GM12878 (cell line): ENCODE measurements at regions not wholly inside any gene's neighbourhood (a gene's known extent, or its start where the extent isn't known, plus 50 kb on each side); places are given as distances from the start of the nearest gene placed in this dataset.

Experiments
- CHD4 ChIP-seq: fragments of 200-600 bp; sonication (generic); IDR thresholded peaks from 2 replicates; pipeline ENCODE4 v1.6.1; 2016; ENCODE audit warnings: mild to moderate bottlenecking
- CREB1 ChIP-seq: IDR thresholded peaks from 2 replicates; pipeline ENCODE4 v1.6.1; 2012; ENCODE audit warnings: low read depth, mild to moderate bottlenecking, inconsistent platforms
- ESRRA ChIP-seq: IDR thresholded peaks from 2 replicates; pipeline ENCODE4 v1.6.1; 2012; ENCODE audit warnings: mild to moderate bottlenecking, low read length, improper control_type of control experiment
- FOS ChIP-seq: IDR thresholded peaks from 3 replicates; pipeline ENCODE4 v1.6.1; 2011; ENCODE audit warnings: borderline replicate concordance; ENCODE audit not compliant: insufficient read length; ENCODE audit errors: extremely low read depth
- RELA ChIP-seq: fragments of 450-650 bp; IDR thresholded peaks from 2 replicates; pipeline ENCODE4 v1.8.0; 2014; ENCODE audit warnings: borderline replicate concordance; ENCODE audit not compliant: partially characterized antibody
- SMC3 ChIP-seq: IDR thresholded peaks from 2 replicates; pipeline ENCODE4 v1.6.1; 2011; ENCODE audit warnings: low read length, improper control_type of control experiment, borderline replicate concordance
- YY1 ChIP-seq: IDR thresholded peaks from 2 replicates; pipeline ENCODE4 v1.6.1; 2011; ENCODE audit warnings: low read depth, mild to moderate bottlenecking, low read length
- ZNF207 ChIP-seq: fragments of 450-650 bp; IDR thresholded peaks from 2 replicates; pipeline ENCODE4 v1.6.1; 2014; ENCODE audit warnings: antibody characterized with exemption, mild to moderate bottlenecking, borderline replicate concordance
- TF ChIP-seq, protein P1 (sequence below), 3 experiments: IDR thresholded peaks in 2 of 3; conservative IDR thresholded peaks in 1 of 3; 2 replicates each; pipeline ENCODE4 v1.5.1; 2011; ENCODE audit warnings: low read depth in 3 of 3, low read length in 3 of 3, mild to moderate bottlenecking in 3 of 3, control low read depth in 2 of 3, moderate library complexity in 2 of 3, inconsistent platforms in 1 of 3, mixed read lengths in 1 of 3; ENCODE audit not compliant: control insufficient read depth in 2 of 3, insufficient read depth in 1 of 3; ENCODE audit errors: extremely low read depth in 1 of 3
- TF ChIP-seq, protein P2 (sequence below): IDR thresholded peaks from 2 replicates; pipeline ENCODE4 v1.6.1; 2012; ENCODE audit warnings: mild to moderate bottlenecking, low read depth, low read length
- TF ChIP-seq, protein P3 (sequence below): fragments of 450-650 bp; formaldehyde crosslinking; IDR thresholded peaks from 2 replicates; pipeline ENCODE4 v1.4.0; 2020; ENCODE audit warnings: mild to moderate bottlenecking, moderate library complexity

DNA sequence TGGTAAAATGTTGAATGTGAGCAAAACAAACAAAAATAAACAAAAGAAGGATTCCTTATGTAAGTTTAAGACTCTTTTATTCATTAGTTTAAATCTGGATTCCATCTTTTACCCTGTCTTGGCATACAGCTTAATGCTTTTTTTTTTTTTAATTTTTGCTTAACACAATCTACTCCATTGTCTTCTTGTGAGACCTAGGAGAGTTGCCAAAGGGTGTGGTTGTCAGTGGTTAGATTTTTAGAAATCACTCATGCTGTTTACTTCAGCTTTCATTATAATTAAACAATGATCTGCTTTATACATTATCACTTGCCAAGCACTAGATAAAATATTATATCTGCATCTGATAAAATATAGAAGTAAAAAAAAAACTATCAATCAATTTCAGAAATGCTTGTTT, 77.7 kb upstream of the KITLG start:
- TF ChIP-seq, protein P1, sequence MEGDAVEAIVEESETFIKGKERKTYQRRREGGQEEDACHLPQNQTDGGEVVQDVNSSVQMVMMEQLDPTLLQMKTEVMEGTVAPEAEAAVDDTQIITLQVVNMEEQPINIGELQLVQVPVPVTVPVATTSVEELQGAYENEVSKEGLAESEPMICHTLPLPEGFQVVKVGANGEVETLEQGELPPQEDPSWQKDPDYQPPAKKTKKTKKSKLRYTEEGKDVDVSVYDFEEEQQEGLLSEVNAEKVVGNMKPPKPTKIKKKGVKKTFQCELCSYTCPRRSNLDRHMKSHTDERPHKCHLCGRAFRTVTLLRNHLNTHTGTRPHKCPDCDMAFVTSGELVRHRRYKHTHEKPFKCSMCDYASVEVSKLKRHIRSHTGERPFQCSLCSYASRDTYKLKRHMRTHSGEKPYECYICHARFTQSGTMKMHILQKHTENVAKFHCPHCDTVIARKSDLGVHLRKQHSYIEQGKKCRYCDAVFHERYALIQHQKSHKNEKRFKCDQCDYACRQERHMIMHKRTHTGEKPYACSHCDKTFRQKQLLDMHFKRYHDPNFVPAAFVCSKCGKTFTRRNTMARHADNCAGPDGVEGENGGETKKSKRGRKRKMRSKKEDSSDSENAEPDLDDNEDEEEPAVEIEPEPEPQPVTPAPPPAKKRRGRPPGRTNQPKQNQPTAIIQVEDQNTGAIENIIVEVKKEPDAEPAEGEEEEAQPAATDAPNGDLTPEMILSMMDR (IDR thresholded peaks at IDR 0.05 in 2 of 3, conservative IDR thresholded peaks at IDR 0.05 in 1 of 3; ENCODE audit: control insufficient read depth in 2 of 3, extremely low read depth in 1 of 3, insufficient read depth in 1 of 3, low read depth in 3 of 3, low read length in 3 of 3) = no peak
- TF ChIP-seq ESRRA (no peak), FOS (no peak), CREB1 (no peak), RELA (no peak), ZNF207 (no peak), SMC3 (no peak), YY1 (no peak), CHD4 (no peak)
- TF ChIP-seq, protein P2, sequence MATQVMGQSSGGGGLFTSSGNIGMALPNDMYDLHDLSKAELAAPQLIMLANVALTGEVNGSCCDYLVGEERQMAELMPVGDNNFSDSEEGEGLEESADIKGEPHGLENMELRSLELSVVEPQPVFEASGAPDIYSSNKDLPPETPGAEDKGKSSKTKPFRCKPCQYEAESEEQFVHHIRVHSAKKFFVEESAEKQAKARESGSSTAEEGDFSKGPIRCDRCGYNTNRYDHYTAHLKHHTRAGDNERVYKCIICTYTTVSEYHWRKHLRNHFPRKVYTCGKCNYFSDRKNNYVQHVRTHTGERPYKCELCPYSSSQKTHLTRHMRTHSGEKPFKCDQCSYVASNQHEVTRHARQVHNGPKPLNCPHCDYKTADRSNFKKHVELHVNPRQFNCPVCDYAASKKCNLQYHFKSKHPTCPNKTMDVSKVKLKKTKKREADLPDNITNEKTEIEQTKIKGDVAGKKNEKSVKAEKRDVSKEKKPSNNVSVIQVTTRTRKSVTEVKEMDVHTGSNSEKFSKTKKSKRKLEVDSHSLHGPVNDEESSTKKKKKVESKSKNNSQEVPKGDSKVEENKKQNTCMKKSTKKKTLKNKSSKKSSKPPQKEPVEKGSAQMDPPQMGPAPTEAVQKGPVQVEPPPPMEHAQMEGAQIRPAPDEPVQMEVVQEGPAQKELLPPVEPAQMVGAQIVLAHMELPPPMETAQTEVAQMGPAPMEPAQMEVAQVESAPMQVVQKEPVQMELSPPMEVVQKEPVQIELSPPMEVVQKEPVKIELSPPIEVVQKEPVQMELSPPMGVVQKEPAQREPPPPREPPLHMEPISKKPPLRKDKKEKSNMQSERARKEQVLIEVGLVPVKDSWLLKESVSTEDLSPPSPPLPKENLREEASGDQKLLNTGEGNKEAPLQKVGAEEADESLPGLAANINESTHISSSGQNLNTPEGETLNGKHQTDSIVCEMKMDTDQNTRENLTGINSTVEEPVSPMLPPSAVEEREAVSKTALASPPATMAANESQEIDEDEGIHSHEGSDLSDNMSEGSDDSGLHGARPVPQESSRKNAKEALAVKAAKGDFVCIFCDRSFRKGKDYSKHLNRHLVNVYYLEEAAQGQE = no peak
- TF ChIP-seq, protein P3, sequence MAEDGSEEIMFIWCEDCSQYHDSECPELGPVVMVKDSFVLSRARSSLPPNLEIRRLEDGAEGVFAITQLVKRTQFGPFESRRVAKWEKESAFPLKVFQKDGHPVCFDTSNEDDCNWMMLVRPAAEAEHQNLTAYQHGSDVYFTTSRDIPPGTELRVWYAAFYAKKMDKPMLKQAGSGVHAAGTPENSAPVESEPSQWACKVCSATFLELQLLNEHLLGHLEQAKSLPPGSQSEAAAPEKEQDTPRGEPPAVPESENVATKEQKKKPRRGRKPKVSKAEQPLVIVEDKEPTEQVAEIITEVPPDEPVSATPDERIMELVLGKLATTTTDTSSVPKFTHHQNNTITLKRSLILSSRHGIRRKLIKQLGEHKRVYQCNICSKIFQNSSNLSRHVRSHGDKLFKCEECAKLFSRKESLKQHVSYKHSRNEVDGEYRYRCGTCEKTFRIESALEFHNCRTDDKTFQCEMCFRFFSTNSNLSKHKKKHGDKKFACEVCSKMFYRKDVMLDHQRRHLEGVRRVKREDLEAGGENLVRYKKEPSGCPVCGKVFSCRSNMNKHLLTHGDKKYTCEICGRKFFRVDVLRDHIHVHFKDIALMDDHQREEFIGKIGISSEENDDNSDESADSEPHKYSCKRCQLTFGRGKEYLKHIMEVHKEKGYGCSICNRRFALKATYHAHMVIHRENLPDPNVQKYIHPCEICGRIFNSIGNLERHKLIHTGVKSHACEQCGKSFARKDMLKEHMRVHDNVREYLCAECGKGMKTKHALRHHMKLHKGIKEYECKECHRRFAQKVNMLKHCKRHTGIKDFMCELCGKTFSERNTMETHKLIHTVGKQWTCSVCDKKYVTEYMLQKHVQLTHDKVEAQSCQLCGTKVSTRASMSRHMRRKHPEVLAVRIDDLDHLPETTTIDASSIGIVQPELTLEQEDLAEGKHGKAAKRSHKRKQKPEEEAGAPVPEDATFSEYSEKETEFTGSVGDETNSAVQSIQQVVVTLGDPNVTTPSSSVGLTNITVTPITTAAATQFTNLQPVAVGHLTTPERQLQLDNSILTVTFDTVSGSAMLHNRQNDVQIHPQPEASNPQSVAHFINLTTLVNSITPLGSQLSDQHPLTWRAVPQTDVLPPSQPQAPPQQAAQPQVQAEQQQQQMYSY (CRISPR knock-in tag) = no peak
